ENCODE measurements at regions not wholly inside any gene's neighbourhood (a gene's known extent, or its start where the extent isn't known, plus 50 kb on each side); places are given as distances from the start of the nearest gene placed in this dataset.

DNA sequence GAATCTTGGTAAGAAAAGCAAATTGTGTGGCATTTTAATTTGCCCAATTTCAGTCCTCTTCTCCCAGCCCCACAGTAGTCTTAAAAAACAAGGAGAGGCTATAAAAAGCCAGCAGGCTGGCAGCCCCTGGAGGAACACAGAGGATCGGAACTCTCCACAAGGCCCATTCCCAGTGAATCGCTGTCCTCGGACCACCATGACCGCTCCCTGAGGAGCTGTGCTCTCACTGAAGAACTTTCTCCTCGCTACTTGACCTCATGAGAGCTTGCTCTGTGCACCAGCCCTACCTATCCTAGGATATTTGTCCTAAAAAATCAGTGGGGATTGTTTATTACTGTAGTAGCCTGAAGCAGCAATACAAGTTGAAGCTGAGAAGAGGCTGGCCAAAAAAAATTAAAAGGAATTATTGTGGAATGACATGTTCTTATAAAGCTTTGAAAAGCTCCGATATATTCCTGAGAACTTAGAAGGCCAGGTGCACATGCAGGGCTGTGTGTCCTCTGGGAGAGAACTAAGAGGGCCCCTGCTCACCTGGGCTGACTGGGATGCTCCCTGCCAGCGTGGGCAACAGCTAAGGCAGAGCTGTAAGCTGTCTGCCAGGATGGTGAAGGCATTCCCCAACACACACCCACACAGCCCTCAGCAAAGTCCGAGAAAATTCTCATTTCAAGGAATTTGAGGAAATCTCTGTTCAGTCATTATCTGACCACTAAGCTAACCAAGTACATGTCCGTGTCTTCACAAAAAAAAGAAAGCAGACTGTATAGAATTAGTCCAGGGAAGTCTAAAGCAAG is 148.8 kb upstream of the SFSWAP start:
- TF ChIP-seq POLR2AphosphoS5 (IDR thresholded peaks at IDR 0.05; ENCODE audit: low read depth, low read length) (no peak), TAF1 (IDR thresholded peaks at IDR 0.05; ENCODE audit: low read depth, low read length) (no peak)

All from GM12891 (cell line).